ENCODE measurements at regions not wholly inside any gene's neighbourhood (a gene's known extent, or its start where the extent isn't known, plus 50 kb on each side); places are given as distances from the start of the nearest gene placed in this dataset.

DNA sequence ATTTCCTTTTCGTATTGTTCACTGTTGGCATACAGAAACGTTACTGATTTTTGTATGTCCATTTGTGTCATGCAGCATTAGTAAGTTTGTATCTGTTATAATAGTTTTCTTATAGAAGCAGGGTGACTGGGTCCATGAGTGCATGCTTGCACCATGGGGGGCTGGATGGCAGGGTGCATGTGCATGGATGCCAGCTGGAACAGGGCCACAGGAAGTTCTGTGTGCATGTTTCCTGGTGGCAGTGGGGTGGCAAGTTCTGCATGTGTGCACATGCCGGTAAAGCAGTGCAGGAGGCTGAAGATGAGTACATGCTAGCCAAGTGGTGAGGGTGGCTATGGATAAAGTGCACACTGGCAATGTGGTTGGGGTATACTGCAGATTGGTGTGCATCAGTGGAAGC lies 468.0 kb upstream of the KLHL4 start:
- ChIA-PET POLR2A (no interaction called here), CTCF (no interaction called here)
- no peak for DNase-seq (ENCODE audit: extremely low spot score)
- TF ChIP-seq TARDBP (IDR thresholded peaks at IDR 0.05) (no peak), SP1 (IDR thresholded peaks at IDR 0.05) (no peak), ARNT (IDR thresholded peaks at IDR 0.05) (no peak), ELF4 (IDR thresholded peaks at IDR 0.05) (no peak)

DNA sequence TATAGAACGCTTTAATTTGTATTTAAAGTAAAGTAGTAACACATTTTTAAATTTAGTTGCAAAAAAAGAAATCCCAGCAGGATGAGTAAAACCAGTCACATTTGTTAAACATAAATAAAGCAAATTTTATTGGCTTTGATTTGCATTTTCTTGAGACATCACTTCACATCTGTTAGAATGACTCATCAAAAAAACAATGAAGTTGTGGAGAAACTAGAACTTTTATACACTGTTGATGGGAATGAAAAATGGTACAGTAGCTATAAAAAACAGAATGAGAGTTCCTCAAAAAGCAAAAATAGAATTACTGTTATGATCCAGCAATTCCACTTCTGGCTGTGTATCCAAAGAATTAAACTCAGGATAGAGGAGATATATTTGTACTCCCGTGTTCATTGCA lies 454.0 kb upstream of the KLHL4 start:
- DNase-seq (ENCODE audit: extremely low spot score) = no peak
- TF ChIP-seq FOXK2 (IDR thresholded peaks at IDR 0.05) = no peak
- no peak for TF ChIP-seq LEF1 (IDR thresholded peaks at IDR 0.05; ENCODE audit: borderline replicate concordance)
- TF ChIP-seq, protein P1, sequence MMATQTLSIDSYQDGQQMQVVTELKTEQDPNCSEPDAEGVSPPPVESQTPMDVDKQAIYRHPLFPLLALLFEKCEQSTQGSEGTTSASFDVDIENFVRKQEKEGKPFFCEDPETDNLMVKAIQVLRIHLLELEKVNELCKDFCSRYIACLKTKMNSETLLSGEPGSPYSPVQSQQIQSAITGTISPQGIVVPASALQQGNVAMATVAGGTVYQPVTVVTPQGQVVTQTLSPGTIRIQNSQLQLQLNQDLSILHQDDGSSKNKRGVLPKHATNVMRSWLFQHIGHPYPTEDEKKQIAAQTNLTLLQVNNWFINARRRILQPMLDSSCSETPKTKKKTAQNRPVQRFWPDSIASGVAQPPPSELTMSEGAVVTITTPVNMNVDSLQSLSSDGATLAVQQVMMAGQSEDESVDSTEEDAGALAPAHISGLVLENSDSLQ (IDR thresholded peaks at IDR 0.05) = no peak
- no peak for TF ChIP-seq NFRKB (IDR thresholded peaks at IDR 0.05)
- no peak for TF ChIP-seq ZNF384 (IDR thresholded peaks at IDR 0.05)
- no peak for TF ChIP-seq TARDBP (IDR thresholded peaks at IDR 0.05)
- TF ChIP-seq FOXA1 (IDR thresholded peaks at IDR 0.05) = no peak
- TF ChIP-seq FOXM1 (IDR thresholded peaks at IDR 0.05; ENCODE audit: borderline replicate concordance) = no peak
- TF ChIP-seq ARNT (IDR thresholded peaks at IDR 0.05) = no peak
- no peak for TF ChIP-seq BHLHE40 (IDR thresholded peaks at IDR 0.05; ENCODE audit: borderline replicate concordance)
- TF ChIP-seq SP1 (IDR thresholded peaks at IDR 0.05) = no peak
- TF ChIP-seq HDGF (IDR thresholded peaks at IDR 0.05; ENCODE audit: borderline replicate concordance) = no peak
- TF ChIP-seq SUZ12 (IDR thresholded peaks at IDR 0.05) = no peak
- no peak for TF ChIP-seq CTBP1 (IDR thresholded peaks at IDR 0.05; ENCODE audit: borderline replicate concordance)
- TF ChIP-seq L3MBTL2 (conservative IDR thresholded peaks at IDR 0.05) = no peak
- no peak for TF ChIP-seq ELF4 (IDR thresholded peaks at IDR 0.05)
- POLR2A ChIA-PET = no interaction called here
- CTCF ChIA-PET = no interaction called here

DNA sequence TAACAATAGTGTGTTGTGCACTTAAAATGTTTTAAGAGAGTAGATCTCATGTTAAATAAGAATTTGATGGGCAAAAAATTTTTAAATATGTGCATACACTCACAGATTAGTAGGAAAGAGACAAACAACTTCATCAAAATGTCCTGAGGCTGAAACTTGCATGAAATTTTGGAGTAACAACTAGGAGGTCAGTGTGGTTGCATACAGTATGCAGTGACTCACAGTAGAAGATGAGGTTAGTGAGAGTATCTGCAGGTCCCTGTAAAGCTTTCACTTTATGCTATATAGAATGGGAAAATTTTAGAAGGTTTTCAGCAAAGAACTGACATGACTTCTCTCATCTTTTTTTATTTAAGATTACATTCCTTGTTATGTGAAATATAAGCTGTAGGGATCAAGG lies 453.1 kb upstream of the KLHL4 start:
- ChIA-PET POLR2A (no interaction called here), CTCF (no interaction called here)
- no peak for TF ChIP-seq SP1 (IDR thresholded peaks at IDR 0.05)
- no peak for TF ChIP-seq LEF1 (IDR thresholded peaks at IDR 0.05; ENCODE audit: borderline replicate concordance)
- TF ChIP-seq TARDBP (IDR thresholded peaks at IDR 0.05) = no peak
- no peak for TF ChIP-seq FOXK2 (IDR thresholded peaks at IDR 0.05)
- TF ChIP-seq, protein P1 (IDR thresholded peaks at IDR 0.05) = no peak
- TF ChIP-seq SUZ12 (IDR thresholded peaks at IDR 0.05) = no peak
- no peak for TF ChIP-seq HDGF (IDR thresholded peaks at IDR 0.05; ENCODE audit: borderline replicate concordance)
- no peak for TF ChIP-seq ARNT (IDR thresholded peaks at IDR 0.05)
- no peak for TF ChIP-seq BHLHE40 (IDR thresholded peaks at IDR 0.05; ENCODE audit: borderline replicate concordance)
- TF ChIP-seq FOXM1 (IDR thresholded peaks at IDR 0.05; ENCODE audit: borderline replicate concordance) = no peak
- no peak for TF ChIP-seq L3MBTL2 (conservative IDR thresholded peaks at IDR 0.05)

DNA sequence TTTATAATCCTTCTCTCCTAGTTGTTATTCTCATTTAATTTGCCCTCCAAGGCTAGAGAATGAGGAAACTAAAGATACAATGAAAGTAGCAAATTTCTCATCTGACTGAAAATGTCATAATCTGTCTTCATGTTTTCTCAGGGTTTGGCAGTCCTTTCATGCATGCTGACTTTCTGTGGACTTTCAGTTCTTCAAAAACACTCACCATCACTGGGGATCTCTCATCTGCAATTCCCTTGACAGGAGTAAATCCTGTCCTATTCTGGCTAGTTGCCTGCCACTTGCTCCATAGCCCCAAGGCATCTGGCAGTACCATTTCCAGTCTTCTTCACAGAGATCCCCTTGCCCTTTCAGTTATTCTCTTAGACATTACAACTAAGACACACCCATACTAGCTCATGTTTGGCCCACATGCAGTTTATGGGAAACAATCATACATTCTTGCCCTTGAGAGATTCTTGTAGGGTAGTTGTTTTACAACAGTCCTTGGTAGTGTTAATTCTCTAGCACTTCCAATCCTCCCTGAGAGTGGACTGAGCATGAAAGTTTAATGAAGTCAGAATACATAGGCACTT lies 449.7 kb upstream of the KLHL4 start:
- TF ChIP-seq SUZ12 (IDR thresholded peaks at IDR 0.05) (no peak), SP1 (IDR thresholded peaks at IDR 0.05) (no peak), L3MBTL2 (conservative IDR thresholded peaks at IDR 0.05) (no peak), FOXA1 (IDR thresholded peaks at IDR 0.05) (no peak), ZNF384 (IDR thresholded peaks at IDR 0.05) (no peak), FOXK2 (IDR thresholded peaks at IDR 0.05) (no peak), CTBP1 (IDR thresholded peaks at IDR 0.05; ENCODE audit: borderline replicate concordance) (no peak), FOXM1 (IDR thresholded peaks at IDR 0.05; ENCODE audit: borderline replicate concordance) (no peak), ARNT (IDR thresholded peaks at IDR 0.05) (no peak), HDGF (IDR thresholded peaks at IDR 0.05; ENCODE audit: borderline replicate concordance) (no peak), TARDBP (IDR thresholded peaks at IDR 0.05) (no peak), ELF4 (IDR thresholded peaks at IDR 0.05) (no peak), NFRKB (IDR thresholded peaks at IDR 0.05) (no peak), BHLHE40 (IDR thresholded peaks at IDR 0.05; ENCODE audit: borderline replicate concordance) (no peak), LEF1 (IDR thresholded peaks at IDR 0.05; ENCODE audit: borderline replicate concordance) (no peak)
- TF ChIP-seq, protein P1 (IDR thresholded peaks at IDR 0.05) = no peak
- POLR2A ChIA-PET = no interaction called here
- DNase-seq (ENCODE audit: extremely low spot score) = no peak
- CTCF ChIA-PET = no interaction called here

More for the DNA sequence above, 453.1 kb upstream of the KLHL4 start:
- DNase-seq (ENCODE audit: extremely low spot score) = no peak

DNA sequence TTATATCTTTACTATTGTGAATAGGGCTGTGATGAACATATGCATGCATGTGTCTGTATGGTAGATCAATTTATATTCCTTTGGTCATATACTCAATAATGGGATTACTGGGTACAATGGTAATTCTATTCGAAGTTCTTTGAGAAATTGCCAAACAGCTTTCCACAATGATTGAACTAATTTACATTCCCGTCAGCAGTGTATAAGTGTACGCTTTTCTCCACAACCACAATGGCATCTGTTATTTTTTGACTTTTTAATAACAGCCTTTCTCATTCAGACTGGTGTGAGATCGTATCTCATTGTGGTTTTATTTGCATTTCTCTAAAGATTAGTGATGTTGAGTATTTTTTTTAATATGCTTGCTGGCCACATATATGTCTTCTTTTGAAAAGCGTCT lies 439.4 kb upstream of the KLHL4 start:
- TF ChIP-seq LEF1 (IDR thresholded peaks at IDR 0.05; ENCODE audit: borderline replicate concordance) (no peak), TARDBP (IDR thresholded peaks at IDR 0.05) (no peak), FOXK2 (IDR thresholded peaks at IDR 0.05) (no peak), FOXA1 (IDR thresholded peaks at IDR 0.05) (no peak), NFRKB (IDR thresholded peaks at IDR 0.05) (no peak), ELF4 (IDR thresholded peaks at IDR 0.05) (no peak), ZNF384 (IDR thresholded peaks at IDR 0.05) (no peak), CTBP1 (IDR thresholded peaks at IDR 0.05; ENCODE audit: borderline replicate concordance) (no peak), HDGF (IDR thresholded peaks at IDR 0.05; ENCODE audit: borderline replicate concordance) (no peak), SUZ12 (IDR thresholded peaks at IDR 0.05) (no peak), BHLHE40 (IDR thresholded peaks at IDR 0.05; ENCODE audit: borderline replicate concordance) (no peak), ARNT (IDR thresholded peaks at IDR 0.05) (no peak), L3MBTL2 (conservative IDR thresholded peaks at IDR 0.05) (no peak), FOXM1 (IDR thresholded peaks at IDR 0.05; ENCODE audit: borderline replicate concordance) (no peak), SP1 (IDR thresholded peaks at IDR 0.05) (no peak)
- TF ChIP-seq, protein P1 (IDR thresholded peaks at IDR 0.05) = no peak
- ChIA-PET POLR2A (no interaction called here), CTCF (no interaction called here)
- no peak for DNase-seq (ENCODE audit: extremely low spot score)
